Cardiac fibroblast (primary cell): ENCODE measurements at regions not wholly inside any gene's neighbourhood (a gene's known extent, or its start where the extent isn't known, plus 50 kb on each side); places are given as distances from the start of the nearest gene placed in this dataset.
"Not testable (repeated sequence)": the region's sequence is repeated elsewhere in the genome, so short reads cannot be mapped to it uniquely, and the experiment has no call there.

Experiments
- DNase-seq, 2 donors: peaks; one replicate each; pipeline versions ENCODE4 v3.0.0 to v3.0.0-alpha.2; 2010; ENCODE audit warnings: low read depth in 2 of 2
- H3K4me3 ChIP-seq, 2 donors: replicated peaks in 1 of 2; 1 replicate in 1 of 2; 2 replicates in 1 of 2; pipeline ENCODE4 v1.5.1; 2011; ENCODE audit warnings: low read depth in 2 of 2, low read length in 2 of 2, mild to moderate bottlenecking in 2 of 2, moderate library complexity in 1 of 2
- CTCF ChIP-seq: IDR thresholded peaks from one replicate; pipeline ENCODE4 v1.5.1; 2011; ENCODE audit warnings: low read depth, mild to moderate bottlenecking, low read length, inconsistent platforms

DNA sequence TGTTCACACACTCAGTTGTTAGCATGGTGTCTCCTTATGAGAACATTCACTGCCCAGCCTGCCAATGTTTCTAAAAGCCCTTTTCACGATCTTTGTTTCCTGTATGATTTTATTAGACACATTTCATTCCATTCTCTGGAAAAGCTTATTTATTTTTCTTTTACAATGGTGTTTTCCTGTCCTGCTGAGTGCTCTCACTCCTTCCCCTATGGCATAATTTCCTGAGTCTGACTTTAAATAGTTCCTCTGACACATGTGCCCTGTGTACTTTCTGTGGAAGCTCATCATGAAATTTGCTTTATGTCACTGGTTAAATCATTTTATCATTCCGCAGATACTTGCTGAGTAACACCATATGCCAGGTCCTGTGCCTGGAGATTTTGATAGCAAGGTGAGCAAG lies 612.0 kb downstream of the FLRT2 start:
- no peak for DNase-seq
- no peak overlapping the region for H3K4me3 ChIP-seq
- no peak for TF ChIP-seq CTCF

DNA sequence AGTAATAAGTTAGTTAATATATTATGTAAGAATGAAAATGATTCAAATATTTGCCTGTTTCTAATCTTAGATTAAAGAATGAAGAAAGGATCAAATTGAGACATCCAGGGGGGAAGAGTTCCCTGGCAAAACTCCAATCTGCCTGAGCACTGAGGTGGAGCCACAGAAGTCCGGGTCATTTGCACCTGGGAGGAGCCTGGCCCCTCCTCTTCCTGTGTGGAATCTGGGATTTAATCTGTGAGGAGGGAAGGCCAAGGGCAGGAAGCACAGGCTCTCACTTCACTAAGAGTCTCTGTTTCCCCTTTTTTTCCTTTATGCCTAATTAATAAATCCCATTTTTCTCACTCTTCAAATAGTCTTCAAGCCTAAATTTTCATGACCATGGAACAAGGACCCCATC lies 599.5 kb downstream of the FLRT2 start:
- H3K4me3 ChIP-seq, result no peak overlapping the region
- TF ChIP-seq CTCF, result no peak
- no peak for DNase-seq

DNA sequence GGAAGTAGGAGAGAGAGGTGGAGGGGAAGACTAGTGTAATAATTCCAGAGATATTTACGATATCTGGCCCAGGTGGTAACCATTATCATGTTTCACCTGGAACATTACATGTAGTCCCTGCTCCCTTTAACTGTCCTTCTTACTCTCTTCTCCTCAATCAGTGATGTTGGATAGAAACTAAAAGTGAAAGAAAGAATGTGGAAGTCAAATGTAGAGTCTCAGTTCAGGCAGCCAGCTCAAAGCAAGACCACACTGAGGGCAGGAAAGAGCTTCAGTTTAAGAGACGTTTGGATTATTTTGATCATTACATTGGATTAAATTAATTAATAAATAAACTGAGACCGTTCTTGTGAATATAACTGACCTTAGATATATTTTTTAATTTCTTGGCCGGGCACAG lies 594.4 kb downstream of the FLRT2 start:
- no peak for DNase-seq
- no peak for TF ChIP-seq CTCF
- H3K4me3 ChIP-seq, result no peak overlapping the region

DNA sequence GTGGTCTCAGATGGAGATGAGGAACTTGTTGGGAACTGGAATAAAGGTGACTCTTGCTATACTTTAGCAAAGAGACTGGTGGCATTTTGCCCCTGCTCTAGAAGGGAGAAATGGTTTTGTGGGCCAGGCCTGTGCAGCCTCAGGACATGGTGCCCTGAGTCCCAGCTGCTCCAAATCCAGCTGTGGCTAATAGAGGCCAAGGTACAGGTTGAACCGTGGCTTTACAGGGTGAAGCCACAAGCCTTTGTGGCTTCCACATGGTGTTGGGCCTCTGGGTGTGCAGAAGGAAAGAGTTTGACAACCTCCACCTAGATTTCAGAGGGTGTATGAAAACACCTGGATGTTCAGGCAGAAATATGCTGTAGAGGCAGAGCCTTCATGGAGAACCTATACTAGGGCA lies 586.0 kb downstream of the FLRT2 start:
- no peak for TF ChIP-seq CTCF
- DNase-seq, result no peak
- no peak overlapping the region for H3K4me3 ChIP-seq

GRCh38 chr14:86110871-86111270 lies 580.9 kb downstream of the FLRT2 start:
- DNase-seq, H3K4me3 ChIP-seq: not testable (repeated sequence)

DNA sequence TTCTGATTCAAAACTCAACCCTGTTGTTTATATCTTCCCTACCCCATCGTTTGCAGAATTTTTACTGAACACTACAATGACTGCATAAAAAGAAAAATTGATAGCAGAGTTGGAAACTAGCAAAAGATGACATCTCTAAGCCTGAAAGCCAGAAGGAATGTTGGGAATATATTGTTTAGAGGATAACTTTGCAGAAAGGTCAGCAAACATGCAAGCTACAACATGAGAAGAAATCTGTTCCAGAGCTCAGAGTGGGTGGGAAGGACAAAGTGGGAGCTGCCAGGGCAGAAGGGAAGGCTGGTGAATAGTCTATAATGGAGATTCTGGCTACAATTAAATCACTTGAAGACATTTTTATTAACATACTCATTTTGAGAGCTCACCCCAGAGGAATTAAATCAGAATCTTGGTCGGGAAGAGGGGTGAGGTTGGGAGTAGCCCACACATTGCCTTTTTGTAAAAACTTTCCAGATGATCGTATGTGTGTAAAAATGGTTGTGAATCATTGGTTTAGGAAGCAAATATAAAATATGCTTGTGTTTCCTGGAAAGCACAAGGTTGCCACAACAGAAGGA lies 574.8 kb downstream of the FLRT2 start:
- no peak for TF ChIP-seq CTCF

GRCh38 chr14:86094512-86094911 lies 564.6 kb downstream of the FLRT2 start:
- DNase-seq, result no peak
- TF ChIP-seq CTCF, result no peak

More for the DNA sequence above, 574.8 kb downstream of the FLRT2 start:
- H3K4me3 ChIP-seq, result no peak overlapping the region
- no peak for DNase-seq

More at GRCh38 chr14:86094512-86094911, 564.6 kb downstream of the FLRT2 start:
- no peak overlapping the region for H3K4me3 ChIP-seq
